Panc1 (cell line): ENCODE measurements at regions not wholly inside any gene's neighbourhood (a gene's known extent, or its start where the extent isn't known, plus 50 kb on each side); places are given as distances from the start of the nearest gene placed in this dataset.

Experiments used
- CTCF ChIP-seq: fragments of 450-650 bp; IDR thresholded peaks from 2 replicates; pipeline ENCODE4 v1.5.1; 2017; ENCODE audit warnings: mild to moderate bottlenecking
- POLR2AphosphoS5 ChIP-seq: IDR thresholded peaks from 2 replicates; pipeline ENCODE4 v1.6.1; 2012; ENCODE audit warnings: mild to moderate bottlenecking, low read depth, low read length, moderate library complexity
- SIN3A ChIP-seq: IDR thresholded peaks from 2 replicates; pipeline ENCODE4 v1.6.1; 2012; ENCODE audit warnings: low read depth, mild to moderate bottlenecking, low read length, moderate library complexity, borderline replicate concordance; ENCODE audit not compliant: insufficient read depth
- TCF7L2 ChIP-seq: IDR thresholded peaks from 2 replicates; pipeline ENCODE4 v1.6.1; 2011; ENCODE audit warnings: mild to moderate bottlenecking, low read depth, low read length, inconsistent platforms
- TF ChIP-seq, protein P1 (sequence below), 2 experiments: IDR thresholded peaks; 2 replicates each; pipeline ENCODE4 v1.6.1; 2011 to 2012; ENCODE audit warnings: low read depth in 2 of 2, control low read depth in 1 of 2, low read length in 1 of 2, mild to moderate bottlenecking in 1 of 2, moderate library complexity in 1 of 2; ENCODE audit not compliant: insufficient read depth in 1 of 2

- TF ChIP-seq POLR2AphosphoS5 (no peak), CTCF (no peak), TCF7L2 (no peak), SIN3A (no peak)
- TF ChIP-seq, protein P1, sequence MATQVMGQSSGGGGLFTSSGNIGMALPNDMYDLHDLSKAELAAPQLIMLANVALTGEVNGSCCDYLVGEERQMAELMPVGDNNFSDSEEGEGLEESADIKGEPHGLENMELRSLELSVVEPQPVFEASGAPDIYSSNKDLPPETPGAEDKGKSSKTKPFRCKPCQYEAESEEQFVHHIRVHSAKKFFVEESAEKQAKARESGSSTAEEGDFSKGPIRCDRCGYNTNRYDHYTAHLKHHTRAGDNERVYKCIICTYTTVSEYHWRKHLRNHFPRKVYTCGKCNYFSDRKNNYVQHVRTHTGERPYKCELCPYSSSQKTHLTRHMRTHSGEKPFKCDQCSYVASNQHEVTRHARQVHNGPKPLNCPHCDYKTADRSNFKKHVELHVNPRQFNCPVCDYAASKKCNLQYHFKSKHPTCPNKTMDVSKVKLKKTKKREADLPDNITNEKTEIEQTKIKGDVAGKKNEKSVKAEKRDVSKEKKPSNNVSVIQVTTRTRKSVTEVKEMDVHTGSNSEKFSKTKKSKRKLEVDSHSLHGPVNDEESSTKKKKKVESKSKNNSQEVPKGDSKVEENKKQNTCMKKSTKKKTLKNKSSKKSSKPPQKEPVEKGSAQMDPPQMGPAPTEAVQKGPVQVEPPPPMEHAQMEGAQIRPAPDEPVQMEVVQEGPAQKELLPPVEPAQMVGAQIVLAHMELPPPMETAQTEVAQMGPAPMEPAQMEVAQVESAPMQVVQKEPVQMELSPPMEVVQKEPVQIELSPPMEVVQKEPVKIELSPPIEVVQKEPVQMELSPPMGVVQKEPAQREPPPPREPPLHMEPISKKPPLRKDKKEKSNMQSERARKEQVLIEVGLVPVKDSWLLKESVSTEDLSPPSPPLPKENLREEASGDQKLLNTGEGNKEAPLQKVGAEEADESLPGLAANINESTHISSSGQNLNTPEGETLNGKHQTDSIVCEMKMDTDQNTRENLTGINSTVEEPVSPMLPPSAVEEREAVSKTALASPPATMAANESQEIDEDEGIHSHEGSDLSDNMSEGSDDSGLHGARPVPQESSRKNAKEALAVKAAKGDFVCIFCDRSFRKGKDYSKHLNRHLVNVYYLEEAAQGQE (IDR thresholded peaks at IDR 0.05; ENCODE audit: insufficient read depth in 1 of 2, low read depth in 2 of 2, low read length in 1 of 2): no peak
Measured at GRCh38 chr5:166595274-166595951, 1696.0 kb upstream of the WWC1 start.
